Ovary (tissue), 3 donors: ENCODE measurements at regions not wholly inside any gene's neighbourhood (a gene's known extent, or its start where the extent isn't known, plus 50 kb on each side); places are given as distances from the start of the nearest gene placed in this dataset.

ENCODE experiments used
- CTCF ChIP-seq, 3 donors: fragments of 450-650 bp in 2 of 3; fragments of 200-600 bp in 1 of 3; IDR thresholded peaks; one replicate each; pipeline versions ENCODE4 v1.5.1 to v1.8.0; 2016 to 2022; ENCODE audit warnings: antibody characterized with exemption in 3 of 3, mild to moderate bottlenecking in 1 of 3
- POLR2A ChIP-seq: fragments of 450-650 bp; IDR thresholded peaks from one replicate; pipeline ENCODE4 v1.6.1; 2017; ENCODE audit warnings: antibody characterized with exemption, mild to moderate bottlenecking, moderate library complexity
- donor health status: DM: no; HTN: no; CAD: no.

- no peak for TF ChIP-seq CTCF (IDR thresholded peaks at IDR 0.05)
- TF ChIP-seq POLR2A: no peak
Observed at GRCh38 chr14:61121355-61121787, 140.3 kb downstream of the SLC38A6 start.
